GM12891 (cell line): ENCODE measurements at regions not wholly inside any gene's neighbourhood (a gene's known extent, or its start where the extent isn't known, plus 50 kb on each side); places are given as distances from the start of the nearest gene placed in this dataset.

Experiments
- DNase-seq: peaks from one replicate; pipeline ENCODE4 v3.0.0; 2011; ENCODE audit warnings: low spot score; ENCODE audit not compliant: insufficient read length
- FAIRE-seq: peaks from 2 replicates; lab custom pipeline; 2011; peaks lifted over from hg19 to GRCh38; lab: Jason Lieb, UNC
- PAX5 ChIP-seq: IDR thresholded peaks from 2 replicates; pipeline ENCODE4 v1.6.1; 2011; ENCODE audit warnings: low read length, moderate library complexity, mild to moderate bottlenecking; ENCODE audit not compliant: insufficient read depth, severe bottlenecking
- POLR2A ChIP-seq: IDR thresholded peaks from 2 replicates; pipeline ENCODE4 v1.6.1; 2011; ENCODE audit warnings: low read depth, low read length, control low read depth
- POLR2AphosphoS5 ChIP-seq: IDR thresholded peaks from 2 replicates; pipeline ENCODE4 v1.6.1; 2011; ENCODE audit warnings: low read depth, low read length, control low read depth
- POU2F2 ChIP-seq: IDR thresholded peaks from 2 replicates; pipeline ENCODE4 v1.6.1; 2011; ENCODE audit warnings: low read depth, mild to moderate bottlenecking, control low read depth, low read length, moderate library complexity
- SPI1 ChIP-seq: IDR thresholded peaks from 2 replicates; pipeline ENCODE4 v1.6.1; 2011; ENCODE audit warnings: low read depth, low read length, control low read depth
- TAF1 ChIP-seq: IDR thresholded peaks from 2 replicates; pipeline ENCODE4 v1.6.1; 2011; ENCODE audit warnings: low read depth, low read length, control low read depth

GRCh38 chr5:3742750-3743149 lies 147.1 kb downstream of the IRX1 start:
- no peak for TF ChIP-seq POLR2A
- no peak for TF ChIP-seq SPI1
- no peak for TF ChIP-seq PAX5
- no peak for TF ChIP-seq POLR2AphosphoS5
- no peak for TF ChIP-seq TAF1

GRCh38 chr5:3751846-3752245 lies 156.2 kb downstream of the IRX1 start:
- DNase-seq (no peak), FAIRE-seq (no peak)
- TF ChIP-seq POU2F2 (no peak), TAF1 (no peak), POLR2AphosphoS5 (no peak), POLR2A (no peak), PAX5 (no peak), SPI1 (no peak)

More at GRCh38 chr5:3742750-3743149, 147.1 kb downstream of the IRX1 start:
- FAIRE-seq (no peak), DNase-seq (no peak)

- DNase-seq = no peak
- FAIRE-seq = no peak
- TF ChIP-seq SPI1 (no peak), PAX5 (no peak), POLR2A (no peak), POU2F2 (no peak)
Observed at GRCh38 chr5:3778000-3778550, 182.4 kb downstream of the IRX1 start.

- DNase-seq = no peak
- no peak for FAIRE-seq
- no peak for TF ChIP-seq PAX5
- TF ChIP-seq TAF1 = no peak
- no peak for TF ChIP-seq POLR2AphosphoS5
- TF ChIP-seq SPI1 = no peak
- no peak for TF ChIP-seq POLR2A
- TF ChIP-seq POU2F2 = no peak
Observed at GRCh38 chr5:3778945-3779344, 183.3 kb downstream of the IRX1 start.

GRCh38 chr5:3780278-3780677 lies 184.6 kb downstream of the IRX1 start:
- FAIRE-seq = no peak
- no peak for DNase-seq
- TF ChIP-seq POLR2A (no peak), SPI1 (no peak), TAF1 (no peak), POU2F2 (no peak), POLR2AphosphoS5 (no peak), PAX5 (no peak)

- DNase-seq (no peak), FAIRE-seq (no peak)
- no peak for TF ChIP-seq SPI1
- TF ChIP-seq PAX5 = no peak
- TF ChIP-seq POLR2A = no peak
- no peak for TF ChIP-seq POLR2AphosphoS5
- TF ChIP-seq POU2F2 = no peak
- no peak for TF ChIP-seq TAF1
Observed at GRCh38 chr5:3780907-3781306, 185.3 kb downstream of the IRX1 start.

GRCh38 chr5:3784854-3785253 lies 189.2 kb downstream of the IRX1 start:
- no peak for DNase-seq
- no peak for FAIRE-seq
- no peak for TF ChIP-seq POLR2AphosphoS5
- no peak for TF ChIP-seq PAX5
- no peak for TF ChIP-seq SPI1
- no peak for TF ChIP-seq POU2F2
- TF ChIP-seq POLR2A = no peak
- TF ChIP-seq TAF1 = no peak

GRCh38 chr5:3786165-3786564 lies 190.5 kb downstream of the IRX1 start:
- FAIRE-seq (no peak), DNase-seq (no peak)
- no peak for TF ChIP-seq SPI1
- no peak for TF ChIP-seq TAF1
- TF ChIP-seq POLR2A = no peak
- no peak for TF ChIP-seq POLR2AphosphoS5
- TF ChIP-seq PAX5 = no peak
- TF ChIP-seq POU2F2 = no peak

GRCh38 chr5:3786891-3787430 lies 191.3 kb downstream of the IRX1 start:
- FAIRE-seq = no peak
- TF ChIP-seq TAF1 (no peak), POU2F2 (no peak), POLR2AphosphoS5 (no peak), POLR2A (no peak), PAX5 (no peak)
- no peak for DNase-seq

- DNase-seq = no peak
- no peak for FAIRE-seq
- TF ChIP-seq PAX5 (no peak), POLR2AphosphoS5 (no peak), TAF1 (no peak), POU2F2 (no peak), POLR2A (no peak), SPI1 (no peak)
Observed at GRCh38 chr5:3787604-3788003, 192.0 kb downstream of the IRX1 start.
